Aorta (tissue), 5 donors: ENCODE measurements at regions not wholly inside any gene's neighbourhood (a gene's known extent, or its start where the extent isn't known, plus 50 kb on each side); places are given as distances from the start of the nearest gene placed in this dataset.
A peak's percentile ranks its signal among the peaks of the same experiment; 100 is the strongest.

Source experiments
- ATAC-seq: fragments of 200-7000 bp; cut with Tn5 transposase; one replicate; pipeline ENCODE4 v1.9.1; 2022; ENCODE audit warnings: moderate library complexity; ENCODE audit not compliant: low FRiP score
- DNase-seq, 2 donors: peaks; one replicate each; pipeline ENCODE4 v3.0.0-alpha.2; 2020
- H3K27ac ChIP-seq, 2 donors: one replicate each; pipeline ENCODE4 v1.5.1; 2013; ENCODE audit warnings: low read length in 2 of 2, mild to moderate bottlenecking in 2 of 2, moderate library complexity in 2 of 2, control low read depth in 1 of 2, inconsistent platforms in 1 of 2, low read depth in 1 of 2
- H3K27me3 ChIP-seq, 2 donors: one replicate each; pipeline ENCODE4 v1.6.1; 2013; ENCODE audit warnings: control low read depth in 1 of 2, low read length in 1 of 2, mild to moderate bottlenecking in 1 of 2, moderate library complexity in 1 of 2; ENCODE audit not compliant: insufficient read depth in 2 of 2, control insufficient read depth in 1 of 2
- H3K36me3 ChIP-seq, 2 donors: one replicate each; pipeline ENCODE4 v1.6.1; 2013; ENCODE audit warnings: control low read depth in 1 of 2, low read length in 1 of 2, mild to moderate bottlenecking in 1 of 2; ENCODE audit not compliant: insufficient read depth in 2 of 2, control insufficient read depth in 1 of 2
- H3K4me1 ChIP-seq, 2 donors: one replicate each; pipeline ENCODE4 v1.6.1; 2013; ENCODE audit warnings: low read length in 2 of 2, control low read depth in 1 of 2, mild to moderate bottlenecking in 1 of 2, moderate library complexity in 1 of 2; ENCODE audit not compliant: insufficient read depth in 2 of 2, control insufficient read depth in 1 of 2
- H3K4me3 ChIP-seq, 2 donors: one replicate each; pipeline ENCODE4 v1.5.1; 2013; ENCODE audit warnings: low read length in 2 of 2, control low read depth in 1 of 2, mild to moderate bottlenecking in 1 of 2
- H3K9me3 ChIP-seq: one replicate; pipeline ENCODE4 v1.6.1; 2013; ENCODE audit warnings: mild to moderate bottlenecking, low read length; ENCODE audit not compliant: control insufficient read depth
- WGBS, 2 donors: extraction: QIAGEN DNeasy Blood & Tissue Kit; methylation state at CpG; one replicate each; pipeline ENCODE4 v1.1.7; 2013; 5-methylcytosine and 5-hydroxymethylcytosine counted together
- intact Hi-C, 2 donors: fragments of 100-400 bp; cut with DNase I; formaldehyde crosslinking; loops; one replicate each; pipeline versions ENCODE4 v1.14.2 to v1.15.0; 2022
- donor health status: healthy with polysubstance abuse.
- donor health status: Bipolar disorder and iron deficiency.
- donor health status: DM: no; HTN: no; CAD: no.
- donor health status: DM: no; HTN: no; CAD: no.
- donor health status: DM: yes; HTN: yes; CAD: no.

- WGBS, 2 donors = 93% methylated on average over 35 of the region's 35 CpGs
- Histone ChIP-seq H3K9me3 (no peaks in the 10 kb centered on the region), H3K4me3 (no peak overlapping the region), H3K27ac (no peak overlapping the region), H3K4me1 (no peaks in the 10 kb centered on the region), H3K27me3 (no peaks in the 10 kb centered on the region), H3K36me3 (no peaks in the 10 kb centered on the region)
- DNase-seq (peak; percentile 34 to 71), ATAC-seq (no peak)
- intact Hi-C loops = no loop called here
Measured at GRCh38 chr7:415646-416525, 103.8 kb downstream of the PDGFA start.

- no peaks in the 10 kb centered on the region for H3K36me3 ChIP-seq
- ATAC-seq (no peak), DNase-seq (peak; percentile 33 to 76)
- intact Hi-C loops = no loop called here
- WGBS, 2 donors = 93 to 94% methylated on average over 24 to 25 of the region's 25 CpGs
- H3K27ac ChIP-seq = no peak overlapping the region
- no peaks in the 10 kb centered on the region for H3K4me1 ChIP-seq
- H3K9me3 ChIP-seq = no peaks in the 10 kb centered on the region
- no peak overlapping the region for H3K4me3 ChIP-seq
- no peaks in the 10 kb centered on the region for H3K27me3 ChIP-seq
Measured at GRCh38 chr7:416761-417624, 102.7 kb downstream of the PDGFA start.

- 96 to 97% methylated on average over 5 of the region's 5 CpGs for WGBS, 2 donors
- no peak for ATAC-seq
- Histone ChIP-seq H3K36me3 (no peaks in the 10 kb centered on the region), H3K4me3 (no peak overlapping the region), H3K27ac (no peak overlapping the region), H3K4me1 (no peaks in the 10 kb centered on the region), H3K9me3 (no peaks in the 10 kb centered on the region), H3K27me3 (no peaks in the 10 kb centered on the region)
- intact Hi-C loops = no loop called here
- peak in 1 of 2 donors; percentile 4 for DNase-seq
Measured at GRCh38 chr7:417625-417889, 102.1 kb downstream of the PDGFA start.

- peak; percentile 23 to 27 for DNase-seq
- intact Hi-C loops = no loop called here
Measured at GRCh38 chr7:417973-418601, 101.6 kb downstream of the PDGFA start.

DNA sequence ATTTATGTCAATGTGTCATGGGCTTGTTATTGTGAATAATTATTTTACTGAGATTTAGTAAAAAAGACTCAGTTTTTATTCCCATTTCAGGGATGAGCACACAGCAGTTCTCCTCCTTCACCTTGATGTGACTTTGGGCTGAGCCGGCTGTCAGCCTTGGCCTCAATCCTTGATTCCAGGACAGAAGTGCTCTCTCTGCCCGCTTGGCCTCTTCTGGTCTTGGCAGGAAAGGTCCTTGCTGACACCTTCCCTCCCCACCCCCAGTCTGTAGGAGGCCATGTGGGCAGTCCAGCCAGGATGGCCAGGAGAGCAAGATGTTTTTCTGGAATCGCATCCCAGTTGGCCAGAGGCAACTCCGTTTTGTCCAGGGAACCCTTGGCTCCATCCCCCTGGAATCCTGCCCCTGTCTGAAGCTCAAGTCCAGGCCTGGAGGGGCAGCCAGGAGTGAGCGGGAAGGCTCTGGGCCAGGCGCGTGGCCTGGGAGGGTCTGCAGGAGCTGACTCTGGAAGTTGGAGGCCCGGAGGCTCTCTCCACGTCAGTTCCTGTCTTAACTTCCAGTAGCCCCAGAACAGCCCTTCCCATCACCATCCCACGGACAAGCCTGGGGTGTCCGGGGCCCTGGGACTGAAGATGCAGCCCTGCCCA is 100.9 kb downstream of the PDGFA start:
- DNase-seq (peak; percentile 73 to 77), ATAC-seq (peak; percentile 58)
- no peak overlapping the region for H3K27ac ChIP-seq
- no peaks in the 10 kb centered on the region for H3K36me3 ChIP-seq
- no peaks in the 10 kb centered on the region for H3K9me3 ChIP-seq
- no peak overlapping the region for H3K4me3 ChIP-seq
- no peaks in the 10 kb centered on the region for H3K27me3 ChIP-seq
- WGBS, 2 donors = 11% methylated on average over 11 of the region's 11 CpGs
- intact Hi-C loops = no loop called here
- H3K4me1 ChIP-seq = no peaks in the 10 kb centered on the region

More at GRCh38 chr7:417973-418601, 101.6 kb downstream of the PDGFA start:
- Histone ChIP-seq H3K36me3 (no peaks in the 10 kb centered on the region), H3K4me3 (no peak overlapping the region), H3K4me1 (no peaks in the 10 kb centered on the region), H3K9me3 (no peaks in the 10 kb centered on the region), H3K27me3 (no peaks in the 10 kb centered on the region), H3K27ac (no peak overlapping the region)
- no peak for ATAC-seq
- 87 to 89% methylated on average over 7 of the region's 7 CpGs for WGBS, 2 donors

GRCh38 chr7:420142-421093 is 99.2 kb downstream of the PDGFA start:
- no peaks in the 10 kb centered on the region for H3K27me3 ChIP-seq
- WGBS, 2 donors = 84 to 85% methylated on average over 19 to 20 of the region's 20 CpGs
- no peak for ATAC-seq

GRCh38 chr7:421136-421991 is 98.3 kb downstream of the PDGFA start:
- Histone ChIP-seq H3K36me3 (no peaks in the 10 kb centered on the region), H3K9me3 (no peaks in the 10 kb centered on the region), H3K27me3 (no peaks in the 10 kb centered on the region), H3K4me3 (no peak overlapping the region), H3K27ac (no peak overlapping the region), H3K4me1 (no peaks in the 10 kb centered on the region)
- WGBS, 2 donors = 72 to 76% methylated on average over 57 of the region's 57 CpGs
- ATAC-seq (no peak), DNase-seq (peak; percentile 30 to 67)
- intact Hi-C loops = no loop called here

More at GRCh38 chr7:420142-421093, 99.2 kb downstream of the PDGFA start:
- Histone ChIP-seq H3K27ac (no peak overlapping the region), H3K36me3 (no peaks in the 10 kb centered on the region), H3K9me3 (no peaks in the 10 kb centered on the region), H3K4me1 (no peaks in the 10 kb centered on the region), H3K4me3 (no peak overlapping the region)
- DNase-seq = peak; percentile 39 to 56
- intact Hi-C loops = no loop called here
